GM18508 (cell line): ENCODE measurements at regions not wholly inside any gene's neighbourhood (a gene's known extent, or its start where the extent isn't known, plus 50 kb on each side); places are given as distances from the start of the nearest gene placed in this dataset.
"Not testable (repeated sequence)": the region's sequence is repeated elsewhere in the genome, so short reads cannot be mapped to it uniquely, and the experiment has no call there.

Experiments
- ATAC-seq: cut with Tn5 transposase; IDR thresholded peaks from one replicate; pipeline ENCODE4 v1.9.1; 2021; ENCODE audit warnings: moderate number of reproducible peaks; ENCODE audit not compliant: insufficient read depth, unreplicated experiment

- ATAC-seq: no peak
These were observed 654.9 kb upstream of the SYT4 start for GRCh38 chr18:43932140-43932539.

GRCh38 chr18:43933177-43933576, 655.9 kb upstream of the SYT4 start:
- ATAC-seq: no peak

- ATAC-seq: no peak
These were observed 657.0 kb upstream of the SYT4 start for GRCh38 chr18:43934322-43934721.

- no peak for ATAC-seq
These were observed 657.6 kb upstream of the SYT4 start for GRCh38 chr18:43934781-43935471.

- no peak for ATAC-seq
These were observed 658.9 kb upstream of the SYT4 start for GRCh38 chr18:43936176-43936575.

GRCh38 chr18:43949291-43949690, 672.0 kb upstream of the SYT4 start:
- no peak for ATAC-seq

GRCh38 chr18:43950062-43950461, 672.8 kb upstream of the SYT4 start:
- no peak for ATAC-seq

GRCh38 chr18:43952398-43952797, 675.1 kb upstream of the SYT4 start:
- no peak for ATAC-seq

GRCh38 chr18:43961722-43962121, 684.4 kb upstream of the SYT4 start:
- no peak for ATAC-seq

GRCh38 chr18:43964666-43965065, 687.4 kb upstream of the SYT4 start:
- ATAC-seq: no peak

- no peak for ATAC-seq
These were observed 688.4 kb upstream of the SYT4 start for GRCh38 chr18:43965691-43966090.

GRCh38 chr18:43970656-43971055, 693.4 kb upstream of the SYT4 start:
- no peak for ATAC-seq

- no peak for ATAC-seq
These were observed 700.9 kb upstream of the SYT4 start for GRCh38 chr18:43978174-43978573.

GRCh38 chr18:43982582-43982981, 698.1 kb upstream of the SETBP1 start:
- ATAC-seq: no peak

GRCh38 chr18:43987061-43987460, 693.6 kb upstream of the SETBP1 start:
- not testable (repeated sequence) for ATAC-seq

- ATAC-seq: no peak
These were observed 687.9 kb upstream of the SETBP1 start for GRCh38 chr18:43992741-43993140.

GRCh38 chr18:43994381-43994780, 686.3 kb upstream of the SETBP1 start:
- ATAC-seq: no peak

GRCh38 chr18:44013871-44014270, 666.8 kb upstream of the SETBP1 start:
- ATAC-seq: no peak

- ATAC-seq: no peak
These were observed 655.3 kb upstream of the SETBP1 start for GRCh38 chr18:44025421-44025820.

GRCh38 chr18:44028109-44028508, 652.6 kb upstream of the SETBP1 start:
- ATAC-seq: no peak

GRCh38 chr18:44031063-44031462, 649.6 kb upstream of the SETBP1 start:
- no peak for ATAC-seq

GRCh38 chr18:44033144-44033701, 647.5 kb upstream of the SETBP1 start:
- ATAC-seq: peak; percentile 84
